Right atrium auricular region (tissue), 2 donors: ENCODE measurements at regions not wholly inside any gene's neighbourhood (a gene's known extent, or its start where the extent isn't known, plus 50 kb on each side); places are given as distances from the start of the nearest gene placed in this dataset.

Experiments
- DNase-seq: peaks from one replicate; pipeline ENCODE4 v3.0.0-alpha.2; 2019; ENCODE audit warnings: low spot score
- H3K27ac ChIP-seq, 2 donors: fragments of 200-600 bp; sonication (generic); 1 replicate in 1 of 2; 2 replicates in 1 of 2; pipeline ENCODE4 v1.5.1; 2016 to 2019
- H3K27me3 ChIP-seq, 2 donors: fragments of 200-600 bp; sonication (generic); one replicate each; pipeline versions ENCODE4 v1.5.1 to v1.6.0; 2017 to 2019
- H3K36me3 ChIP-seq: fragments of 200-600 bp; sonication (generic); one replicate; pipeline ENCODE4 v1.5.1; 2016
- H3K4me1 ChIP-seq, 2 donors: fragments of 200-600 bp; sonication (generic); one replicate each; pipeline versions ENCODE4 v1.5.1 to v1.6.0; 2017 to 2019
- H3K4me3 ChIP-seq, 2 donors: fragments of 200-600 bp; sonication (generic); 1 replicate in 1 of 2; 2 replicates in 1 of 2; pipeline ENCODE4 v1.5.1; 2017 to 2019; ENCODE audit warnings: mild to moderate bottlenecking in 1 of 2, moderate library complexity in 1 of 2
- H3K9me3 ChIP-seq, 2 donors: fragments of 200-600 bp; sonication (generic); one replicate each; pipeline ENCODE4 v1.5.1; 2019
- CTCF ChIP-seq, 2 donors: fragments of 200-600 bp; sonication (generic); IDR thresholded peaks; one replicate each; pipeline ENCODE4 v1.5.1; 2019; ENCODE audit warnings: antibody characterized with exemption in 2 of 2

- no peak overlapping the region for H3K27ac ChIP-seq
- DNase-seq = no peak
- H3K9me3 ChIP-seq = peaks cover 0 to 18% of the 10 kb centered on the region in 2 donors
- H3K36me3 ChIP-seq = no peaks in the 10 kb centered on the region
- H3K4me1 ChIP-seq = peaks cover 0 to 9% of the 10 kb centered on the region in 2 donors
- H3K4me3 ChIP-seq = no peak overlapping the region
- H3K27me3 ChIP-seq = no peaks in the 10 kb centered on the region
- TF ChIP-seq CTCF (IDR thresholded peaks at IDR 0.05) = no peak
These were observed 123.6 kb downstream of the NUDT12 start for GRCh38 chr5:103439007-103439406.

GRCh38 chr5:103436656-103437055 lies 125.9 kb downstream of the NUDT12 start:
- Histone ChIP-seq H3K9me3 (peaks cover 0 to 18% of the 10 kb centered on the region in 2 donors), H3K4me1 (peaks cover 0 to 8% of the 10 kb centered on the region in 2 donors), H3K27me3 (no peaks in the 10 kb centered on the region), H3K36me3 (no peaks in the 10 kb centered on the region), H3K4me3 (no peak overlapping the region), H3K27ac (no peak overlapping the region)
- TF ChIP-seq CTCF (IDR thresholded peaks at IDR 0.05) = no peak
- no peak for DNase-seq

- Histone ChIP-seq H3K4me1 (peaks cover 0 to 2% of the 10 kb centered on the region in 2 donors), H3K36me3 (no peaks in the 10 kb centered on the region), H3K4me3 (no peak overlapping the region), H3K9me3 (peaks cover 0 to 18% of the 10 kb centered on the region in 2 donors), H3K27me3 (no peaks in the 10 kb centered on the region), H3K27ac (no peak overlapping the region)
- DNase-seq = no peak
- no peak for TF ChIP-seq CTCF (IDR thresholded peaks at IDR 0.05)
These were observed 126.5 kb downstream of the NUDT12 start for GRCh38 chr5:103436112-103436511.

- H3K4me1 ChIP-seq = no peaks in the 10 kb centered on the region
- no peak overlapping the region for H3K4me3 ChIP-seq
- no peaks in the 10 kb centered on the region for H3K36me3 ChIP-seq
- H3K27ac ChIP-seq = no peak overlapping the region
- no peaks in the 10 kb centered on the region for H3K27me3 ChIP-seq
- peaks cover 0 to 14% of the 10 kb centered on the region in 2 donors for H3K9me3 ChIP-seq
- DNase-seq = no peak
- TF ChIP-seq CTCF (IDR thresholded peaks at IDR 0.05) = no peak
These were observed 127.3 kb downstream of the NUDT12 start for GRCh38 chr5:103435136-103435889.

- no peak overlapping the region for H3K27ac ChIP-seq
- TF ChIP-seq CTCF (IDR thresholded peaks at IDR 0.05) = no peak
- no peak for DNase-seq
- H3K9me3 ChIP-seq = peaks cover 0 to 2% of the 10 kb centered on the region in 2 donors
- no peak overlapping the region for H3K4me3 ChIP-seq
- H3K4me1 ChIP-seq = no peaks in the 10 kb centered on the region
- H3K27me3 ChIP-seq = no peaks in the 10 kb centered on the region
- no peaks in the 10 kb centered on the region for H3K36me3 ChIP-seq
These were observed 128.5 kb downstream of the NUDT12 start for GRCh38 chr5:103434057-103434456.

- H3K27me3 ChIP-seq = no peaks in the 10 kb centered on the region
- no peak for TF ChIP-seq CTCF (IDR thresholded peaks at IDR 0.05)
- no peaks in the 10 kb centered on the region for H3K4me1 ChIP-seq
These were observed 129.4 kb downstream of the NUDT12 start for GRCh38 chr5:103433211-103433610.

More at GRCh38 chr5:103433211-103433610, 129.4 kb downstream of the NUDT12 start:
- Histone ChIP-seq H3K36me3 (no peaks in the 10 kb centered on the region), H3K4me3 (no peak overlapping the region), H3K9me3 (no peaks in the 10 kb centered on the region), H3K27ac (no peak overlapping the region)
- no peak for DNase-seq
